IPS-18a (cell line): ENCODE measurements at regions not wholly inside any gene's neighbourhood (a gene's known extent, or its start where the extent isn't known, plus 50 kb on each side); places are given as distances from the start of the nearest gene placed in this dataset.
"Not testable (repeated sequence)": the region's sequence is repeated elsewhere in the genome, so short reads cannot be mapped to it uniquely, and the experiment has no call there.

Experiments
- H3K27ac ChIP-seq: one replicate; pipeline ENCODE4 v1.5.1; 2013; ENCODE audit warnings: low read length
- H3K27me3 ChIP-seq: one replicate; pipeline ENCODE4 v1.6.1; 2013; ENCODE audit warnings: mild to moderate bottlenecking, low read length; ENCODE audit not compliant: control insufficient read depth, insufficient read depth
- H3K36me3 ChIP-seq: one replicate; pipeline ENCODE4 v1.6.1; 2013; ENCODE audit warnings: low read depth, low read length; ENCODE audit not compliant: control insufficient read depth
- H3K4me1 ChIP-seq: one replicate; pipeline ENCODE4 v1.6.1; 2013; ENCODE audit warnings: low read depth, low read length; ENCODE audit not compliant: control insufficient read depth
- H3K4me3 ChIP-seq: one replicate; pipeline ENCODE4 v1.5.1; 2013; ENCODE audit warnings: low read length
- H3K9ac ChIP-seq: one replicate; pipeline ENCODE4 v1.6.1; 2013; ENCODE audit warnings: mild to moderate bottlenecking, low read length, moderate library complexity
- H3K9me3 ChIP-seq: one replicate; pipeline ENCODE4 v1.6.1; 2013; ENCODE audit warnings: low read depth, low read length; ENCODE audit not compliant: control insufficient read depth

GRCh38 chr6:94215552-94215951 lies 796.2 kb upstream of the EPHA7 start:
- Histone ChIP-seq H3K4me1 (peaks cover 4% of the 10 kb centered on the region), H3K36me3 (no peaks in the 10 kb centered on the region), H3K27me3 (no peaks in the 10 kb centered on the region), H3K9me3 (no peaks in the 10 kb centered on the region), H3K4me3 (no peak overlapping the region), H3K27ac (no peak overlapping the region), H3K9ac (no peak overlapping the region)

GRCh38 chr6:94213226-94213625 lies 793.9 kb upstream of the EPHA7 start:
- H3K4me1 ChIP-seq, result peaks cover 8% of the 10 kb centered on the region
- H3K4me3 ChIP-seq, result no peak overlapping the region
- no peak overlapping the region for H3K27ac ChIP-seq

DNA sequence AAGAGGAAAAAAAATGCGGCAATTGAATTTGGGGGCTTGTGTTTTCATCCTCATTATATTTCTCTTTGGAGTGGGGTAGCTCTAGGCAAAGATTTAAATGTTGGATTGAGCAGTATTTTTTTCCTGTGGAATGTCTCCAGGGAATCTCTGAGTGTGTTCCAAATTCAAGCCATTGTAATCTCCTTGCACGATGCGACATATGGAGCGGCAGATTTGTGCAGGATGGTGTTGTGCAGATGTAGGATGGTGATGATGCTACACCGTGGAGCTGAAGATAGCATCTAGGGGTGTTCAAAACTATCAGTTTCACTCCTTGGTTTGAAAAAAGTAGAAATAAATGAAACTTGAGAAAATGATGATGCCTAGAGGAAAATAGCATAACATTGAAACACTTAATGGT lies 777.5 kb upstream of the EPHA7 start:
- Histone ChIP-seq H3K27me3 (no peaks in the 10 kb centered on the region), H3K27ac (no peak overlapping the region), H3K4me1 (peaks cover 3% of the 10 kb centered on the region), H3K36me3 (no peaks in the 10 kb centered on the region), H3K4me3 (no peak overlapping the region), H3K9ac (no peak overlapping the region), H3K9me3 (no peaks in the 10 kb centered on the region)

More at GRCh38 chr6:94213226-94213625, 793.9 kb upstream of the EPHA7 start:
- H3K36me3 ChIP-seq, result no peaks in the 10 kb centered on the region
- H3K9me3 ChIP-seq, result no peaks in the 10 kb centered on the region
- no peaks in the 10 kb centered on the region for H3K27me3 ChIP-seq
- H3K9ac ChIP-seq, result no peak overlapping the region

- Histone ChIP-seq H3K9ac (no peak overlapping the region), H3K36me3 (no peaks in the 10 kb centered on the region), H3K27me3 (no peaks in the 10 kb centered on the region), H3K27ac (no peak overlapping the region), H3K4me1 (no peaks in the 10 kb centered on the region), H3K9me3 (peaks cover 4% of the 10 kb centered on the region), H3K4me3 (no peak overlapping the region)
Observed at GRCh38 chr6:94190030-94190429, 770.7 kb upstream of the EPHA7 start.

GRCh38 chr6:94184666-94185464 lies 765.5 kb upstream of the EPHA7 start:
- Histone ChIP-seq H3K9ac (no peak overlapping the region), H3K4me3 (no peak overlapping the region), H3K27me3 (no peaks in the 10 kb centered on the region), H3K27ac (no peak overlapping the region), H3K36me3 (no peaks in the 10 kb centered on the region), H3K9me3 (peaks cover 6% of the 10 kb centered on the region), H3K4me1 (no peaks in the 10 kb centered on the region)

DNA sequence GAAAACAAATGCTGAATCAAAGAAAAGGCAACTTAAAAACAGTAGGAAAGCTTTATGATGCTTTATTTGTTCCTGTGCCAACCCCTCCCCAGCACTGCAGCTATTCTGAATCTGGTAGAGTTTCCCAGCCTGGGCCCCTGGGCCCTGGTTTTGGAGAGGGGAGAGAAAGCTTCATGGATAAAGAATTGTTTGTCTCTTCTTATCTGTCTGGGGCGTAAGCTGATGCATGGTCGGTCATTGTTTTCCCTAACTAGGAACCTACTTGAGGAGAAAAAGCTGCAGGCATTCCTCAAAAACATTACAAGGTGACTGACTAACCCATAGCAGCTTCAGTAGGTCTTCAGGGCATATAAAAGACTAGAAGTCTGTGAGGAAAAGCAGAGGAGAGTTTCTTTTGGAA lies 758.1 kb upstream of the EPHA7 start:
- no peak overlapping the region for H3K4me3 ChIP-seq
- H3K27ac ChIP-seq, result no peak overlapping the region
- no peaks in the 10 kb centered on the region for H3K9me3 ChIP-seq
- no peaks in the 10 kb centered on the region for H3K27me3 ChIP-seq
- peaks cover 5% of the 10 kb centered on the region for H3K4me1 ChIP-seq
- H3K36me3 ChIP-seq, result no peaks in the 10 kb centered on the region
- H3K9ac ChIP-seq, result no peak overlapping the region

DNA sequence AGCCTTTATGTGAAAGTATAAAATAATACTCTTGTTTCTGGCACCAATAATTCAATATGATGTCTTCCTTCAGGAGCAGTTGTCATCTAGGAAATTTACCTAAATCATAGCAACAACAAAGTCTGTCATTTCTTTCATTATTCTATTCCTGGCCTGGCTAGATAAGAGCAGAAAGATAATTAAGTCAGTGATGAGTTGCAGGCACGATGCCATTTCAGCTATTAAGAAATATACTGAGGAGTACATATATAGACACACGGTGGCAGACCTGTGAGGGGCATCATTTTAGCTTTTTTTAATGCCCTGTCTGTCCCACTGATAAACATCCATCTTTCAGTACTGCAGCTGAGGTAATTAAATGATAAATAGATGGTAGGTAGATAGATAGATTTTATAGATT lies 756.1 kb upstream of the EPHA7 start:
- Histone ChIP-seq H3K4me1 (peaks cover 5% of the 10 kb centered on the region), H3K27me3 (no peaks in the 10 kb centered on the region), H3K9ac (no peak overlapping the region), H3K9me3 (no peaks in the 10 kb centered on the region), H3K27ac (no peak overlapping the region), H3K4me3 (no peak overlapping the region), H3K36me3 (no peaks in the 10 kb centered on the region)

DNA sequence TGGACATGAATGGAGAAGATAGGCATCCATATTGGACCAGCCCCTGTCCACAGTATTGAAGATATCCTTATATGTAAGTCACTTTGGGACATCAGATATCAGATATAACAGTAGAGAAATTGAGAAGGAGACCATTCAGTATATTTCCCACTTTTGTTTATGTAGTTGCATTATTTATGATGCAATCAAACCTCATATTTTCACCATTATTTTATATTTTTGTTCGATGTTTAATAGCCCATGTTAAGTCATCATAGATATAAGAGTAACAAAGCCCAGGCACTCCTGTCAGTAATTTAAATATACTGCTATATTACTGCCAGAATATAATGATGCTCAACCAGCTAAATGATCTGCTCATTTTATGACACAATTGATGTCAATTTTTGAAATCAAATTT lies 744.5 kb upstream of the EPHA7 start:
- no peaks in the 10 kb centered on the region for H3K9me3 ChIP-seq
- H3K9ac ChIP-seq, result no peak overlapping the region
- H3K27me3 ChIP-seq, result no peaks in the 10 kb centered on the region

DNA sequence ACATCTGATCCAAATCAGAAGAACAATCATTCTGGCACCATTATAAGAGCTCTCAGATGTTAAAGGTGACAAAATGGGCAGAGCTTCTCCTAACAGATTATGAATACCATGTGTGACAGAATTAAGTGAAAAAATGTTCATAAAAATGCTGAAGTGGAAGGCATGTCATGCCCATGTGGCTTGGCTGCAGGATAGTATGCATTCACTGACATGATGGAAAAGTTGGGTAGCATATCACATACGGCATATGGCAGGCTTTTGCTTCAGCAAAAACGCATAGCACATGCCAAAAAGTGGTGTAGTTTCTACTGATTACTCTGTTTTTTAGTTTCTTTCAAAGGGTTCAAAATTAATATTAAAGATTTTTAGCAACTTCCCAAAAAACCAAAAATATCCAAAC lies 731.5 kb upstream of the EPHA7 start:
- Histone ChIP-seq H3K27ac (no peak overlapping the region), H3K36me3 (no peaks in the 10 kb centered on the region), H3K4me3 (no peak overlapping the region), H3K27me3 (no peaks in the 10 kb centered on the region), H3K9me3 (no peaks in the 10 kb centered on the region), H3K4me1 (no peaks in the 10 kb centered on the region), H3K9ac (no peak overlapping the region)

More for the DNA sequence above, 744.5 kb upstream of the EPHA7 start:
- H3K36me3 ChIP-seq, result no peaks in the 10 kb centered on the region
- H3K27ac ChIP-seq, result no peak overlapping the region
- no peaks in the 10 kb centered on the region for H3K4me1 ChIP-seq
- no peak overlapping the region for H3K4me3 ChIP-seq

- Histone ChIP-seq H3K36me3 (no peaks in the 10 kb centered on the region), H3K9ac (no peak overlapping the region), H3K27me3 (no peaks in the 10 kb centered on the region), H3K27ac (no peak overlapping the region), H3K4me1 (no peaks in the 10 kb centered on the region), H3K9me3 (no peaks in the 10 kb centered on the region), H3K4me3 (no peak overlapping the region)
Observed at GRCh38 chr6:94144807-94145206, 725.4 kb upstream of the EPHA7 start.

DNA sequence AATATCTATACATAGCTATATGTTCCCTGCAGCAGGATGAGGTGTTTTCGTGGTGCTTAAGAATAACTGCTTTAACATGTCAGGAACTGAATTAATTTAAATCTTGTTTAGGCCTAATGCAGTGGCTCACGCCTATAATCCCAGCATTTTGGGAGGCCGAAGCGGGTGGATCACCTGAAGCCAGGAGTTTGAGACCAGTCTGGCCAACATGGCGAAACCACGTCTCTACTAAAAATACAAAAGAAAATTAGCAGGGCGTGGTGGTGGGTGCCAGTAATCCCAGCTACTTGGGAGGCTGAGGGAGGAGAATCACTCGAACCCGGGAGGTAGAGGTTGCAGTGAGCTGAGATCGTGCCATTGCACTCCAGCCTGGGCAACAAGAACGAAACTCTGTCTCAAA lies 717.8 kb upstream of the EPHA7 start:
- not testable (repeated sequence) for H3K27me3 ChIP-seq, H3K9ac ChIP-seq, H3K36me3 ChIP-seq, H3K4me3 ChIP-seq, H3K27ac ChIP-seq, H3K4me1 ChIP-seq, H3K9me3 ChIP-seq

GRCh38 chr6:94133106-94133505 lies 713.7 kb upstream of the EPHA7 start:
- no peaks in the 10 kb centered on the region for H3K9me3 ChIP-seq
- H3K4me3 ChIP-seq, result no peak overlapping the region
- H3K36me3 ChIP-seq, result no peaks in the 10 kb centered on the region
- H3K4me1 ChIP-seq, result peaks cover 8% of the 10 kb centered on the region
- no peak overlapping the region for H3K9ac ChIP-seq
- H3K27me3 ChIP-seq, result no peaks in the 10 kb centered on the region
- no peak overlapping the region for H3K27ac ChIP-seq
